ENCODE measurements at regions not wholly inside any gene's neighbourhood (a gene's known extent, or its start where the extent isn't known, plus 50 kb on each side); places are given as distances from the start of the nearest gene placed in this dataset.

- Histone ChIP-seq H3K27ac (no peak overlapping the region), H3K27me3 (no peaks in the 10 kb centered on the region), H3K36me3 (no peaks in the 10 kb centered on the region), H3K4me3 (no peak overlapping the region), H3K9me3 (peaks cover 0 to 7% (median 2%) of the 10 kb centered on the region in 4 donors), H3K4me1 (no peaks in the 10 kb centered on the region)
- ATAC-seq (ENCODE audit: low FRiP score in 2 of 2), result peak in 1 of 2 donors; percentile 51
- TF ChIP-seq CTCF (IDR thresholded peaks at IDR 0.05), result no peak
- no peak for TF ChIP-seq POLR2AphosphoS5 (IDR thresholded peaks at IDR 0.05)
- no peak for TF ChIP-seq EP300 (IDR thresholded peaks at IDR 0.05)
- no peak for TF ChIP-seq POLR2A (IDR thresholded peaks at IDR 0.05)
- peak in 1 of 2 donors; percentile 78 for DNase-seq
- 68 to 90% methylated on average over 3 to 22 of the region's 22 CpGs for WGBS, 2 donors
Measured at GRCh38 chr2:125037135-125037653, 1012.1 kb downstream of the CNTNAP5 start.

GRCh38 chr2:125041846-125042245, 1016.8 kb downstream of the CNTNAP5 start:
- Histone ChIP-seq H3K4me3 (no peak overlapping the region), H3K36me3 (no peaks in the 10 kb centered on the region), H3K27me3 (no peaks in the 10 kb centered on the region), H3K27ac (no peak overlapping the region), H3K4me1 (no peaks in the 10 kb centered on the region), H3K9me3 (peaks cover 0 to 7% (median 2%) of the 10 kb centered on the region in 4 donors)
- ATAC-seq (ENCODE audit: low FRiP score in 2 of 2), result no peak
- whole genome bisulfite sequencing, 2 donors, result 60 to 67% methylated on average over 2 of the region's 2 CpGs
- DNase-seq, result no peak
- no peak for TF ChIP-seq EP300 (IDR thresholded peaks at IDR 0.05)
- TF ChIP-seq POLR2A (IDR thresholded peaks at IDR 0.05), result no peak
- TF ChIP-seq CTCF (IDR thresholded peaks at IDR 0.05), result no peak
- no peak for TF ChIP-seq POLR2AphosphoS5 (IDR thresholded peaks at IDR 0.05)

- Histone ChIP-seq H3K4me3 (no peak overlapping the region), H3K27me3 (no peaks in the 10 kb centered on the region), H3K4me1 (no peaks in the 10 kb centered on the region), H3K9me3 (peaks cover 0 to under 1% (median 0%) of the 10 kb centered on the region in 4 donors), H3K36me3 (no peaks in the 10 kb centered on the region), H3K27ac (no peak overlapping the region)
- DNase-seq (no peak), ATAC-seq (ENCODE audit: low FRiP score in 2 of 2) (no peak)
- TF ChIP-seq POLR2A (IDR thresholded peaks at IDR 0.05) (no peak), EP300 (IDR thresholded peaks at IDR 0.05) (no peak), CTCF (IDR thresholded peaks at IDR 0.05) (no peak), POLR2AphosphoS5 (IDR thresholded peaks at IDR 0.05) (no peak)
Measured at GRCh38 chr2:125042727-125043126, 1017.6 kb downstream of the CNTNAP5 start.

- H3K36me3 ChIP-seq, result no peaks in the 10 kb centered on the region
- H3K4me3 ChIP-seq, result no peak overlapping the region
- no peak for ATAC-seq (ENCODE audit: low FRiP score in 2 of 2)
- H3K27me3 ChIP-seq, result no peaks in the 10 kb centered on the region
- TF ChIP-seq POLR2A (IDR thresholded peaks at IDR 0.05) (no peak), EP300 (IDR thresholded peaks at IDR 0.05) (no peak), POLR2AphosphoS5 (IDR thresholded peaks at IDR 0.05) (no peak)
- no peaks in the 10 kb centered on the region for H3K4me1 ChIP-seq
- no peak for DNase-seq
- H3K9me3 ChIP-seq, result peaks cover 0 to 3% (median 0%) of the 10 kb centered on the region in 4 donors
- 68 to 69% methylated on average over 4 of the region's 4 CpGs for WGBS, 2 donors
- no peak overlapping the region for H3K27ac ChIP-seq
Measured at GRCh38 chr2:125070726-125071505, 1045.8 kb downstream of the CNTNAP5 start.

- ATAC-seq (ENCODE audit: low FRiP score in 2 of 2) (no peak), DNase-seq (no peak)
- Histone ChIP-seq H3K27me3 (no peaks in the 10 kb centered on the region), H3K4me3 (no peak overlapping the region), H3K9me3 (peaks cover 0 to 3% (median 0%) of the 10 kb centered on the region in 4 donors), H3K36me3 (no peaks in the 10 kb centered on the region), H3K27ac (no peak overlapping the region), H3K4me1 (no peaks in the 10 kb centered on the region)
- WGBS, 2 donors, result 94 to 97% methylated on average over 3 of the region's 3 CpGs
- TF ChIP-seq POLR2A (IDR thresholded peaks at IDR 0.05) (no peak), CTCF (IDR thresholded peaks at IDR 0.05) (no peak), POLR2AphosphoS5 (IDR thresholded peaks at IDR 0.05) (no peak), EP300 (IDR thresholded peaks at IDR 0.05) (no peak)
Measured at GRCh38 chr2:125073440-125073839, 1048.4 kb downstream of the CNTNAP5 start.
